Muscle of leg (tissue), 3 donors: ENCODE measurements at regions not wholly inside any gene's neighbourhood (a gene's known extent, or its start where the extent isn't known, plus 50 kb on each side); places are given as distances from the start of the nearest gene placed in this dataset.

Experiments
- DNase-seq: peaks from one replicate; pipeline ENCODE4 v3.0.0; 2013
- H3K27ac ChIP-seq: one replicate; pipeline ENCODE4 v1.5.1; 2013; ENCODE audit warnings: mild to moderate bottlenecking, low read length, control low read depth
- H3K27me3 ChIP-seq: one replicate; pipeline ENCODE4 v1.6.1; 2013; ENCODE audit warnings: low read length; ENCODE audit not compliant: control insufficient read depth, insufficient read depth
- H3K36me3 ChIP-seq: one replicate; pipeline ENCODE4 v1.6.1; 2013; ENCODE audit warnings: low read length; ENCODE audit not compliant: control insufficient read depth, insufficient read depth
- H3K4me1 ChIP-seq: one replicate; pipeline ENCODE4 v1.6.1; 2013; ENCODE audit warnings: low read length; ENCODE audit not compliant: control insufficient read depth, insufficient read depth
- H3K4me3 ChIP-seq: one replicate; pipeline ENCODE4 v1.5.1; 2013; ENCODE audit warnings: low read length, control low read depth
- H3K9me3 ChIP-seq: replicated peaks from 2 replicates; pipeline ENCODE4 v1.6.1; 2013; ENCODE audit warnings: low read depth, low read length; ENCODE audit not compliant: control insufficient read depth
- WGBS: methylation state at CpG from one replicate; pipeline ENCODE4 v1.1.5; 2013; ENCODE audit warnings: missing lambda C conversion rate; ENCODE audit not compliant: insufficient coverage; 5-methylcytosine and 5-hydroxymethylcytosine counted together

- Histone ChIP-seq H3K9me3 (no peaks in the 10 kb centered on the region), H3K4me3 (no peak overlapping the region), H3K36me3 (no peaks in the 10 kb centered on the region), H3K4me1 (no peaks in the 10 kb centered on the region), H3K27me3 (no peaks in the 10 kb centered on the region), H3K27ac (no peak overlapping the region)
- WGBS, result 61% methylated on average over 18 of the region's 22 CpGs
- no peak for DNase-seq
These were observed 644.4 kb downstream of the BRD1 start for GRCh38 chr22:49183208-49183825.

GRCh38 chr22:49182416-49182815 lies 645.3 kb downstream of the BRD1 start:
- Histone ChIP-seq H3K36me3 (no peaks in the 10 kb centered on the region), H3K9me3 (no peaks in the 10 kb centered on the region), H3K27me3 (no peaks in the 10 kb centered on the region), H3K27ac (no peak overlapping the region), H3K4me3 (no peak overlapping the region), H3K4me1 (no peaks in the 10 kb centered on the region)
- 88% methylated on average over 16 of the region's 20 CpGs for WGBS
- DNase-seq, result no peak

- no peaks in the 10 kb centered on the region for H3K27me3 ChIP-seq
These were observed 645.7 kb downstream of the BRD1 start for GRCh38 chr22:49181942-49182341.

GRCh38 chr22:49181431-49181830 lies 646.2 kb downstream of the BRD1 start:
- no peaks in the 10 kb centered on the region for H3K27me3 ChIP-seq
- no peaks in the 10 kb centered on the region for H3K9me3 ChIP-seq
- H3K4me3 ChIP-seq, result no peak overlapping the region
- no peaks in the 10 kb centered on the region for H3K4me1 ChIP-seq
- no peak overlapping the region for H3K27ac ChIP-seq
- no peak for DNase-seq
- whole genome bisulfite sequencing, result 92% methylated on average over 13 of the region's 13 CpGs
- H3K36me3 ChIP-seq, result no peaks in the 10 kb centered on the region

More at GRCh38 chr22:49181942-49182341, 645.7 kb downstream of the BRD1 start:
- Histone ChIP-seq H3K4me1 (no peaks in the 10 kb centered on the region), H3K27ac (no peak overlapping the region), H3K36me3 (no peaks in the 10 kb centered on the region), H3K4me3 (no peak overlapping the region), H3K9me3 (no peaks in the 10 kb centered on the region)
- WGBS, result 85% methylated on average over 15 of the region's 15 CpGs
- no peak for DNase-seq

GRCh38 chr22:49180683-49181024 lies 647.0 kb downstream of the BRD1 start:
- H3K36me3 ChIP-seq, result no peaks in the 10 kb centered on the region
- DNase-seq, result no peak
- H3K4me1 ChIP-seq, result no peaks in the 10 kb centered on the region
- no peaks in the 10 kb centered on the region for H3K9me3 ChIP-seq
- no peaks in the 10 kb centered on the region for H3K27me3 ChIP-seq
- H3K27ac ChIP-seq, result no peak overlapping the region
- H3K4me3 ChIP-seq, result no peak overlapping the region
- no CpG with 5 or more reads among the region's 7 CpGs for WGBS

- no peaks in the 10 kb centered on the region for H3K27me3 ChIP-seq
- 69% methylated on average over 9 of the region's 19 CpGs for WGBS
These were observed 647.6 kb downstream of the BRD1 start for GRCh38 chr22:49179886-49180682.

GRCh38 chr22:49179175-49179574 lies 648.5 kb downstream of the BRD1 start:
- WGBS, result 58% methylated on average over 17 of the region's 18 CpGs
- Histone ChIP-seq H3K27me3 (no peaks in the 10 kb centered on the region), H3K9me3 (no peaks in the 10 kb centered on the region), H3K27ac (no peak overlapping the region), H3K4me1 (no peaks in the 10 kb centered on the region), H3K4me3 (no peak overlapping the region), H3K36me3 (no peaks in the 10 kb centered on the region)
- no peak for DNase-seq

More at GRCh38 chr22:49179886-49180682, 647.6 kb downstream of the BRD1 start:
- Histone ChIP-seq H3K36me3 (no peaks in the 10 kb centered on the region), H3K27ac (no peak overlapping the region), H3K4me3 (no peak overlapping the region), H3K4me1 (no peaks in the 10 kb centered on the region), H3K9me3 (no peaks in the 10 kb centered on the region)
- DNase-seq, result no peak

GRCh38 chr22:49178246-49179005 lies 649.2 kb downstream of the BRD1 start:
- no peaks in the 10 kb centered on the region for H3K9me3 ChIP-seq
- DNase-seq, result no peak
- no peaks in the 10 kb centered on the region for H3K27me3 ChIP-seq
- 57% methylated on average over 23 of the region's 26 CpGs for WGBS
- H3K4me3 ChIP-seq, result no peak overlapping the region
- no peaks in the 10 kb centered on the region for H3K36me3 ChIP-seq
- H3K4me1 ChIP-seq, result no peaks in the 10 kb centered on the region
- H3K27ac ChIP-seq, result no peak overlapping the region

GRCh38 chr22:49177666-49178065 lies 650.0 kb downstream of the BRD1 start:
- no peaks in the 10 kb centered on the region for H3K9me3 ChIP-seq
- no peak for DNase-seq
- no peaks in the 10 kb centered on the region for H3K4me1 ChIP-seq
- no peaks in the 10 kb centered on the region for H3K36me3 ChIP-seq
- 85% methylated on average over 8 of the region's 12 CpGs for WGBS
- H3K27me3 ChIP-seq, result no peaks in the 10 kb centered on the region
- no peak overlapping the region for H3K4me3 ChIP-seq
- H3K27ac ChIP-seq, result no peak overlapping the region

GRCh38 chr22:49176956-49177355 lies 650.7 kb downstream of the BRD1 start:
- Histone ChIP-seq H3K4me1 (no peaks in the 10 kb centered on the region), H3K27me3 (no peaks in the 10 kb centered on the region), H3K27ac (no peak overlapping the region), H3K4me3 (no peak overlapping the region), H3K9me3 (no peaks in the 10 kb centered on the region), H3K36me3 (no peaks in the 10 kb centered on the region)
- WGBS, result no CpG with 5 or more reads among the region's 6 CpGs
- DNase-seq, result no peak
